ENCODE measurements at regions not wholly inside any gene's neighbourhood (a gene's known extent, or its start where the extent isn't known, plus 50 kb on each side); places are given as distances from the start of the nearest gene placed in this dataset.

DNA sequence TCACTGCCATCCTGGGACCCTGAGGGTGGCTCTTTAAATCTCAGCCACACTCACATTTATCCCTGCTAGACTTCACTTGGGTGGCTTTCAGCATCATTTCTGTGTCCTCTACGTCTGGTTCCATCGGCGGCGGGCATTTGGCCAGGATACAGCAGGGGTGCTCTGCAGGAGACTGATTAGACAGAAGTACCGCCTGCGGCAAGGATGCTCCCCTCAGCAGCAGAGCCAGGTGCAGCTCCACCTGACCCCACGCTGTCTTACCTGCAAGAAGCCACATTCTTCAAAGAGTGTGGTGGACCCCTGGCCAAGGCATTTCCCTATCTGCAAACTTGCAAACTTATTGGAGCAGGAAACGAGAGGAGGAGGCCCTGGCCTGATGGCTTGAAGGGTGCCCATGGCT, 309.8 kb upstream of the IRX4 start:
- no peak overlapping the region for H3K27ac ChIP-seq
- TF ChIP-seq, protein P1, sequence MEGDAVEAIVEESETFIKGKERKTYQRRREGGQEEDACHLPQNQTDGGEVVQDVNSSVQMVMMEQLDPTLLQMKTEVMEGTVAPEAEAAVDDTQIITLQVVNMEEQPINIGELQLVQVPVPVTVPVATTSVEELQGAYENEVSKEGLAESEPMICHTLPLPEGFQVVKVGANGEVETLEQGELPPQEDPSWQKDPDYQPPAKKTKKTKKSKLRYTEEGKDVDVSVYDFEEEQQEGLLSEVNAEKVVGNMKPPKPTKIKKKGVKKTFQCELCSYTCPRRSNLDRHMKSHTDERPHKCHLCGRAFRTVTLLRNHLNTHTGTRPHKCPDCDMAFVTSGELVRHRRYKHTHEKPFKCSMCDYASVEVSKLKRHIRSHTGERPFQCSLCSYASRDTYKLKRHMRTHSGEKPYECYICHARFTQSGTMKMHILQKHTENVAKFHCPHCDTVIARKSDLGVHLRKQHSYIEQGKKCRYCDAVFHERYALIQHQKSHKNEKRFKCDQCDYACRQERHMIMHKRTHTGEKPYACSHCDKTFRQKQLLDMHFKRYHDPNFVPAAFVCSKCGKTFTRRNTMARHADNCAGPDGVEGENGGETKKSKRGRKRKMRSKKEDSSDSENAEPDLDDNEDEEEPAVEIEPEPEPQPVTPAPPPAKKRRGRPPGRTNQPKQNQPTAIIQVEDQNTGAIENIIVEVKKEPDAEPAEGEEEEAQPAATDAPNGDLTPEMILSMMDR (IDR thresholded peaks at IDR 0.05) = no peak
- no peak for TF ChIP-seq ZFX (IDR thresholded peaks at IDR 0.05; ENCODE audit: borderline replicate concordance)

DNA sequence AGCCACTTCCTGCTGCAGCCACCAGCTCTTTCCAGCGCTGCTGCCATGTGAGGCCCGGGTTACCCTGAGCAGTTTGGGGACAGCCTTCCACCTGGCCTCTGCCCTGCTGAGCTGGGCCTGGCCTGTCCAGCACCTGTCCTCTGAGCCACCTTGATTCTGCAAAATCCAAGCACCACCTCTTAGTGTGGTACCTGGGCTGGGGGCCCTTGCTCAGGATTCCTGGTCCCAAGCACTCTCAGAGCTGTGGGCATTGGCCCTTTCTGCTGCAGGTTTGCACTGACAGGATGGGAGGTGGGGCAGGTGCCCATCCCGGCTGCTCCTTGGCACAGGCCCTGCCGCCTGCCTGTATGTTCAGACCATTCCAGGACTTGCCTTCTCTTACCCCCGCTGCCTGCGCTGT, 309.2 kb upstream of the IRX4 start:
- H3K27ac ChIP-seq = no peak overlapping the region
- no peak for TF ChIP-seq ZFX (IDR thresholded peaks at IDR 0.05; ENCODE audit: borderline replicate concordance)
- TF ChIP-seq, protein P1 (IDR thresholded peaks at IDR 0.05) = no peak

DNA sequence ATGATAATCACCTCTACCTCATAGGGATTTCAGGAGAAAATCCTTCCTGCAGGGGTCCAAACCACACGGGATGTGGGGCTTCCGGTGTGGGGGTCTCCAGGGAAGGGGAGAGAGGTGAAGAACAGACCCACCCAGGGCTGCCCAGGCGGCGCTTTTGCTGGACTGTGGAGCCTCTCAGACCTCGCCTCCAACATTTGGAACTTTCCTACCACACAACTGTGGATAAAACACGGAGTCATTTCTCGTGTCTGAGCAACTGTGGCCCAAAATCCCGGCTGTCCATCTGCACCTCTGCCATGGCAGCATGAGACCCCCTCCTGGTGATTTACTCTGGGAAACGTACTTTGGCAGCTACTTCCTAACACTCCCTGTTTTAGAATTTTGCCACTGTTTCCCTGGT, 307.8 kb upstream of the IRX4 start:
- TF ChIP-seq, protein P1 (IDR thresholded peaks at IDR 0.05) = no peak
- no peak for TF ChIP-seq ZFX (IDR thresholded peaks at IDR 0.05; ENCODE audit: borderline replicate concordance)
- no peak overlapping the region for H3K27ac ChIP-seq

DNA sequence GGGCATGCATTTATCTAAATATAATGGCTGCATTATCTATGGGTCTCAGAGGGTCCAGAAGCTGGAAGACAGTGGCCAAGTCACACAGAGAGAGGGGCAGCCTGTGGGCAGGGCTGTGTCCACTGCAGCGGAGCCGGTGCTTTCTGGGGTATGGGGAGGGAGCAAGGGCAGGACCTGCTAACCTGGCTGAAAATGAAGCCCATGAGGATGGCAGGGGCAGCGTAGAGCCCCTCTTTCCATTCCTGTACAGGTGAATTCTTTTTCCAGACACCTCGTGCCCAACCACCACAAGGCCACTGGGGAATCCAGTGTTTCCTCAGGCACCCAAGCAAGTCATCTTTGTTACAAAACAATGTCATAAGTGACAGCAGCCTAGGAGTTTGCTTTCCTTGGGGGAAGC, 305.9 kb upstream of the IRX4 start:
- TF ChIP-seq, protein P1 (IDR thresholded peaks at IDR 0.05) = no peak
- TF ChIP-seq ZFX (IDR thresholded peaks at IDR 0.05; ENCODE audit: borderline replicate concordance) = no peak
- no peak overlapping the region for H3K27ac ChIP-seq

DNA sequence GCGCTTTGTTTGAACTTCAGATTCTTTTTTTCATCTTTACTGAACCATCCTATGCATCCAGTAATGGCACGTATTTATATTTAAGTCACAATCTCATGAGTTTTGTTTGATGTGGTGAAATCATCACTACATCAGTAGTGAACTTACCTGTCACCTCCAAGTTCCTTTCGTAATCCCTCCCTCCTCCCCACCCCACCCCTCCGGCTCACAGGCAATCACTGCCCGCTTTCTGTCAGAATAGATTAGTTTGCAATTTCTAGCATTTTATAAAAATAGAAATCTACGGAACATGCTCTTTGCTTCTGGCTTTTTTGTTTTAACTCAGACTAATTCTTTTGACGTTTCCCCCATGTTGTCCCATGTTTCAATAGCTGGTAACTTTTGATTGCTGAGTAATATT, 305.4 kb upstream of the IRX4 start:
- no peak overlapping the region for H3K27ac ChIP-seq
- TF ChIP-seq, protein P1 (IDR thresholded peaks at IDR 0.05) = no peak
- TF ChIP-seq ZFX (IDR thresholded peaks at IDR 0.05; ENCODE audit: borderline replicate concordance) = no peak

DNA sequence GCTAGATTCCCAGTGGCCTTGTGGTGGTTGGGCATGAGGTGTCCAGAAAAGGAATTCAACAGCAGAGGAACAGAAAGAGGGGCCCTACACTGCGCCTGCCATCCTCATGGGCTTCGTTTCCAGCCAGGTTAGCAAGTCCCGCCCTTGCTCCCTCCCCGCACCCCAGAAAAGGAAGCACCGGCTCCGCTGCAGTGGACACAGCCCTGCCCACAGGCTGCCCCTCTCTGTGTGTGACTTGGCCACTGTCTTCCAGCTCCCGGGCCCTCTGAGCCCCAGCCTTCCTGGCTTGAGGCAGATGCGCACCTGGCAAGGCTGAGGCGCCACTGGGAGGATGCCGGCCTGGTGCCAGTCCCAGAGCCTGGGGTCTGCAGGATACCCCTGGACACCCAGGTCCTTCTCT, 305.0 kb upstream of the IRX4 start:
- H3K27ac ChIP-seq = no peak overlapping the region
- no peak for TF ChIP-seq ZFX (IDR thresholded peaks at IDR 0.05; ENCODE audit: borderline replicate concordance)
- TF ChIP-seq, protein P1 (IDR thresholded peaks at IDR 0.05) = no peak

DNA sequence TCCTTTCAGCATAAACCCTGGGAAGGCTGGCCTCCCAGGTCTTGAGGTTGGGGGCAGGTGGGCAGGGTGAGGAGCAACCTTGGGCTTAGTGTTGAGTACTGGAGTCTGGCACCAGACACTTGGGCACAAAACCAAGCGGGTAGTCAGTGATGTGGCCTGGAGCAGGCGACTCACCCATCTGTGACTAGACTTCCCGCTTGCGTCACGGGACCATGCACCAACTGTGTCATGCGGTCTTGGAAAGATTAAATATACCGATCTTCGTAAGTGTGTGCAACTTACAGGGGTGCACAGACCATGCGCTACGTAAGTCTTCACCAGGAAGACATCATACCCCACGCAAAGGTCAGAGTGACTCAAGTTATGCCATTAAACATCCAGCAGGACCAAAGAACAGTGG, 304.4 kb upstream of the IRX4 start:
- no peak overlapping the region for H3K27ac ChIP-seq
- TF ChIP-seq, protein P1 (IDR thresholded peaks at IDR 0.05) = no peak
- TF ChIP-seq ZFX (IDR thresholded peaks at IDR 0.05; ENCODE audit: borderline replicate concordance) = no peak
